ENCODE measurements at regions not wholly inside any gene's neighbourhood (a gene's known extent, or its start where the extent isn't known, plus 50 kb on each side); places are given as distances from the start of the nearest gene placed in this dataset.

DNA sequence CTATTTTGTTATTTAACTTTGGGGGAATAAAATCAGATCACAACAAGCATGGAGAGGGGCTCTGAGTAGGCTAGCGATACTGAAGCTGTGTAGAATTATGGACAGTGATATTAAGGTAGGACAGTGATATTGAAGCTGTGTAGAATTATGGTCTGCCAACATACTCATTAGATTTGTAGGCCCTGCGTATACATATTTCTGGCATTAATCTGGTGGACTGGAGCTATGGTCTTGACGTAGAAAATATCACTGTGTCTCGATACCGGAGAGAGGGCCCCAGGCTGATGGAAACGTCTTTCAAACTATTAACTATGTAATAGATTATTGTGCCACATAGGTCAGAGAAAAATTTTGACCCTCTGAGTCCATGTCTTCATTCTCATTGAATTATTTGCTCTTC lies 511.4 kb downstream of the ADCYAP1 start:
- TF ChIP-seq, protein P1, sequence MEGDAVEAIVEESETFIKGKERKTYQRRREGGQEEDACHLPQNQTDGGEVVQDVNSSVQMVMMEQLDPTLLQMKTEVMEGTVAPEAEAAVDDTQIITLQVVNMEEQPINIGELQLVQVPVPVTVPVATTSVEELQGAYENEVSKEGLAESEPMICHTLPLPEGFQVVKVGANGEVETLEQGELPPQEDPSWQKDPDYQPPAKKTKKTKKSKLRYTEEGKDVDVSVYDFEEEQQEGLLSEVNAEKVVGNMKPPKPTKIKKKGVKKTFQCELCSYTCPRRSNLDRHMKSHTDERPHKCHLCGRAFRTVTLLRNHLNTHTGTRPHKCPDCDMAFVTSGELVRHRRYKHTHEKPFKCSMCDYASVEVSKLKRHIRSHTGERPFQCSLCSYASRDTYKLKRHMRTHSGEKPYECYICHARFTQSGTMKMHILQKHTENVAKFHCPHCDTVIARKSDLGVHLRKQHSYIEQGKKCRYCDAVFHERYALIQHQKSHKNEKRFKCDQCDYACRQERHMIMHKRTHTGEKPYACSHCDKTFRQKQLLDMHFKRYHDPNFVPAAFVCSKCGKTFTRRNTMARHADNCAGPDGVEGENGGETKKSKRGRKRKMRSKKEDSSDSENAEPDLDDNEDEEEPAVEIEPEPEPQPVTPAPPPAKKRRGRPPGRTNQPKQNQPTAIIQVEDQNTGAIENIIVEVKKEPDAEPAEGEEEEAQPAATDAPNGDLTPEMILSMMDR (IDR thresholded peaks at IDR 0.05; ENCODE audit: low read depth, low read length) = no peak
- H3K4me3 ChIP-seq (ENCODE audit: low read depth, low read length) = no peak overlapping the region

- TF ChIP-seq, protein P1 (IDR thresholded peaks at IDR 0.05; ENCODE audit: low read depth, low read length) = no peak
- no peak overlapping the region for H3K4me3 ChIP-seq (ENCODE audit: low read depth, low read length)
Observed at GRCh38 chr18:1421502-1421901, 516.8 kb downstream of the ADCYAP1 start.

DNA sequence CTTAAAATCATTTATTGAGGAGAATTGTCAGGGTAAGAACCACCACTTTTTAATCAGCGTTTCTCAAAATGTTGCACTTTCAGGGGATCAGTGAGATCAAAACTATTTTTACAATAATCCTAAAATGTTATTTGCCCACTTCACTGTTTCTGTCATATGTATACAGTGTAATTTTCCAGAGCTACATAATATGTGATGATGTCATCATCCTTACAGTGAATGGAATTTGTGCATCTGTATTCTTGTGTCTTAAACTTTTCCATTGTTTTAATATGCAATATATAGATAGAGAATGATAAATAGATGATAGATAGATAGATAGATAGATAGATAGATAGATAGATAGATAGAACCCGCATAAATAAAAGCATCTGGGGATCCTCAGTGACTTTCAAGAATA lies 518.0 kb downstream of the ADCYAP1 start:
- TF ChIP-seq, protein P1 (IDR thresholded peaks at IDR 0.05; ENCODE audit: low read depth, low read length) = no peak

DNA sequence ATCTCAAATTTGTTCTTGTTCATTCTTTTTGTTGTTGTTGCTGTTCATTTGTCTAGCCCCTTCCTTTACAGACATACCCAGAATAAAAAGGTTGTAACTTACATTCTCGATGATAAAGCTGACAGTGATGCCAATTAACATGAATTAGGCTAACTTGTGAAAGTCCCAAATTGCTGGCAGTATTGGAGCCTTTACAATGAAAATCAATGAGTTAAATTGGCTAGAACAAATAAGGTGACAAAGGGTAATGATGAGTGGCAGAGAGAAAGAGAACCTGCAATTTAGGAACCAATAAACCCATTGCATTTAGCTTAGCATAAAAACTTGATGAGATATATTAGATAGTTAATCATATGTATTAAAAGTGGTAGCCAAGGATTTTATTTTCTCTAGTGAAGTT lies 521.0 kb downstream of the ADCYAP1 start:
- TF ChIP-seq, protein P1 (IDR thresholded peaks at IDR 0.05; ENCODE audit: low read depth, low read length) = no peak
- no peak overlapping the region for H3K4me3 ChIP-seq (ENCODE audit: low read depth, low read length)

More for the DNA sequence above, 518.0 kb downstream of the ADCYAP1 start:
- H3K4me3 ChIP-seq (ENCODE audit: low read depth, low read length) = no peak overlapping the region

- H3K4me3 ChIP-seq (ENCODE audit: low read depth, low read length) = no peak overlapping the region
- TF ChIP-seq, protein P1 (IDR thresholded peaks at IDR 0.05; ENCODE audit: low read depth, low read length) = no peak
Observed at GRCh38 chr18:1435487-1435886, 530.8 kb downstream of the ADCYAP1 start.

DNA sequence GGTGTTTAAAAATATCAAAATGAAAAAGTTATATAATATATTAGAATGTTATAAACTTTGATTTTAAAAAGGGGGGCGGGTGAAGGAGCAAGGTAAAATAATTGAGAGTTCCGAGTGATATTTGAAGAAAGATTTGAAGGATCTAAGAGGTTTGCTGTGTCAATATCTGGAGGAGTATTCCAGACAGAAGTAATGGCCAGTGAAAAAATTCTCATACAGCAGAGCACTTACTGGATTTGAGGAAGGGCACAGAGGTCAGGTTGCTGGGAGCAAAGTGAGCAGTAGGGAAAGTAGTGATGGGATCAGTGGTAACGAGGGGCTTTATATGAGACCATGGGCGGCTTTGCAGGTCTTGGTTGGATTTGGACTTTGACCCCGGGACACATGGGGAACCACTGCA lies 531.5 kb downstream of the ADCYAP1 start:
- TF ChIP-seq, protein P1 (IDR thresholded peaks at IDR 0.05; ENCODE audit: low read depth, low read length) = no peak
- no peak overlapping the region for H3K4me3 ChIP-seq (ENCODE audit: low read depth, low read length)

DNA sequence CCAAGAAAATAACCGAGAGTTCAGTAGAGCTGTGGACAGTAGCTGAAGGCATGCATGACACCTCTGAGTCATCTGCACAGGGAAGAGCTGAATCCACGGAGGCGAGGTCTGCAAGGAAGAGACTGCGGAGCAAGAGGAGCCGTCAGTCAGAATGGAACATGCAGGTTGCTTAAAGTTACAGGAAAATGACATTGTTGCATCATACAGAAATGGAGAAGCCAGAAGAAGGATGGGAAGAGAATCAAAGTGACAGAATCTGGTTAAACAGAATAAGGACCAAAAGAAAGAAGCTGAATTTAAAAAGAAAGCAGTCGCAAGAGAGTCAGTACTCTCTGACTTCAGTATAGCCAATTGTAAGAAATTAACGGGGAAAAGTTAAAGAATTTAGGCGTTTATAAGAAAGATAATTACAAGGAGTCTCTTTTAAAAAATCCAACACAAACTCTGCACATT lies 533.8 kb downstream of the ADCYAP1 start:
- TF ChIP-seq, protein P1 (IDR thresholded peaks at IDR 0.05; ENCODE audit: low read depth, low read length) = no peak
- no peak overlapping the region for H3K4me3 ChIP-seq (ENCODE audit: low read depth, low read length)

Data from WI38 (cell line).